Ramos (cell line): ENCODE measurements at regions not wholly inside any gene's neighbourhood (a gene's known extent, or its start where the extent isn't known, plus 50 kb on each side); places are given as distances from the start of the nearest gene placed in this dataset.

Source experiments
- in situ Hi-C: fragments of 300-500 bp; cut with MboI; formaldehyde crosslinking; loops from one replicate; pipeline ENCODE4 v1.14.3; 2022; ENCODE audit warnings: low sequenced_read_pairs; ENCODE audit not compliant: unreplicated experiment

DNA sequence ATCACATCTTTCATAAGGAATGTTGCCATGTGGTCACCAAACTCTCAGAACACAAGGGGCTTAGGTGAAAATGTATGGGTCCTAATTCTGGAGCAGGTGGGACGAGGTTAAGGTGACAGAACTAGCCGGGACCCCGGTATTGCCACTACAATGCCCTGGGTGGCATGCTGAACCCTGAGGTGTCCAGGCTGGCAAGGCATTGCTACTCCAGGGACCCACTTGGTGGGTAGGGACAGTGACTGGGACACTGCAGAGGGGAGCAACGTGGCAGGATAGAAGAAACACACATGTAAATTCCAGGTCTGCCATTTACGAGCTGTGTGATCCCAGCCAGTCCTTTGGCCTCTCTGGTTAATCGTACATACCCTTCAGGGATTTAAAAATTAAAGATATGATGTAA lies 206.9 kb upstream of the MVB12B start:
- in situ Hi-C loops = no loop called here

GRCh38 chr9:126122901-126123616 lies 203.6 kb upstream of the MVB12B start:
- in situ Hi-C loops = no loop called here

- in situ Hi-C loops = no loop called here
Measured at GRCh38 chr9:126123927-126124326, 202.7 kb upstream of the MVB12B start.

DNA sequence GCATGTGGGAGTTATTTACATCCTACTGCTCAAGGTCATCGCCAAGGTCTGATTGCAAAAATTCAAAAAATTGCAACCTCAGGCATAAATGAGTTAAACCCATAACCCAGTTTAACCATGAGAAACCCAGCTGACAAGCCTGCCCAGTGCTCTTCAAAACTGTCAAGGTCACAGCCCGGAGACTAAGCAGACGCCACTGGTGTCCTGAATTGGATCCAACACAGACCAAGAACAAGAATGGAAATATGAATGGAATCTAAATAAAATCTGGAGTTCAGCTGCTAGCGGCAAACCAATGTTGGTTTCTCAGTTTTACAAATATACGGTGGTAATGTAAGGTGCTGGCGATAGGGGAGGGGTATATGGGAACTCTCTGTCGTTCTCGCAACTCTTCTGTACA lies 201.5 kb upstream of the MVB12B start:
- in situ Hi-C loops = no loop called here

- in situ Hi-C loops = no loop called here
Measured at GRCh38 chr9:126125577-126125976, 201.1 kb upstream of the MVB12B start.

DNA sequence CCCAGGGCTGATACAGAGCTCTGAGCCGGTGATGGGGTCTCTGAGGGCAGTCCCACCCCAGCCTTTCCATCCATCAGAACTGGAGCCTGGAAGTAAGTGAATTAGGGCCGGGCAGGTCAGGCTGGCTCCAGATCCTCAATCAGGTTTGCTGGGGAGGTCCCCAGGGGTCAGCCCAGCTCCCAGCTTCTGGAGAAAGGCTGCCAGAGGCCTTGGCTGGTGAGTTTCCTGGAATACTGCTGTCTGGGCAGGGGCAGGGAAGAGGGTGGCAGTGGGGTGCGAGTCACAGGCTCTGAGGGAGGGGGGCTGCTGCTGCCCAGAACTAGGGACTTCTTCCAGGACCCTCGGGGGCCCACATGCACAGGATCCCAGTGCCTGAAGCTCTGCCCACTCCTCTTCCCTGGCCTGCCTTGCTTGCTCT lies 200.6 kb upstream of the MVB12B start:
- in situ Hi-C loops = no loop called here

DNA sequence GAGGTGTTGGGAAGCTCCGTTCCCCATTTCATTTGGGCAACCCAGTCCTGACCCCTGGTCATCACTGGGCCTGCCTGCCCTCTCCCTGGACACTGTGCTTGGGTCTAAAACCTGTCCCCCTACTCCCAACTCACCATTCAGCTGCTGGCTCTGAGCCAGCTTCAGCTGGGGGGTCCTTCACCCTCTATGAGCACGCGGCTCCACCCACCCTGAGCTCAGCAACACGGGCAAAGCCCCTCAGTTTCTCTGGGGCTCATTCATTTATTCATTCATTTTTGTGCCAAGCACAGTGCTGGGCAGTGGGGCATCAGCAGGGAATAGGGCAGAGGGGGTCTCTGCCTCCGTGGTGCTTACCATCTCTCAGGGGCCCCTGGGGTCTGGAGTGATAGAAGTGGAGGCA lies 199.8 kb upstream of the MVB12B start:
- in situ Hi-C loops = no loop called here

GRCh38 chr9:126127591-126127990 lies 199.0 kb upstream of the MVB12B start:
- in situ Hi-C loops = no loop called here

GRCh38 chr9:126128494-126129142 lies 198.0 kb upstream of the MVB12B start:
- in situ Hi-C loops = no loop called here

DNA sequence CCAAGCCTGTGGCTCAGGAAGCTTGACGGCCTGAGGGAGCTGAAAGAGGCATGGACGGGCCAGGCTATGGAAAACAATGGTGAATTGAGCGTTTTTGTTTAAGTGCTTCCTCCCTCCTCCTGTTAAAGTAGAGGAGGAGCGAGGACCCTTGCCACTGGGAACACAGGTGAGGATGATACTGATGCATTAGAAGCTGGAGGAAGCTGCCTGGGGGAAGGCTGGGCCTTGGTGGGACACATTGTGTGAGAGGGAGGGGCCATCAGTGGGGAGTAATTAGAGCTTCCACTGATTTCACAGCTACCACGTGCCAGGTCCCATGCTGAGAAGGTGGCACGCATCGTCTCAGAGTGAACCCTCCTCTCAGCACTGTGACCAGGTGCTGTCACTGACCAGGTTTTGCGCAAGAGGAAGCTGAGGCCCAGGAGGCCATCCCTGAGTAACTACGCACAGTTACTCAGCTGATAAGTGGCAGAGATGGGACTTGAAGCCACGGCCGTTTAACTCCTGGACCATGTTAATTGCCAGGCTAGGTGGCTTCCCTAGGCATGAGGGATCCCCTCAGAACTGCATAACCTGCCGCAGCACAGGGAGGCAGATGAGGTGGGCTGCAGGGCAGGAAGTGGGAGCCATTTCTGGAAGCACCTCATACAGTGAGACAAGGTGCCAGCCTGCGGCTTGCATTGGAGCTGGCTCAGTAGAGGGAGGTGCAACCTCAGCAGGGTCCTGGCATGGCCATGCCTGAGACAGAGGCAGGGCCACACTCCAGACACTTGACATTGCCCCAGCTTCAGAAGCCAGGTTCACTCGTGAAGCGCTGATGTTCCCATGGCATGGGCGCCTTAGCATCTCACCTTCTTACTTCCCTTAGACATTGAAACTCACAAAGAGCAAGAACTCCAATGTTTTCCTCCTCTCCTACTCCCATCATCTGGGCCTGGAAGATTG lies 195.3 kb upstream of the MVB12B start:
- in situ Hi-C loops = no loop called here

- in situ Hi-C loops = no loop called here
Measured at GRCh38 chr9:126132746-126133145, 193.9 kb upstream of the MVB12B start.

GRCh38 chr9:126144196-126144595 lies 182.4 kb upstream of the MVB12B start:
- in situ Hi-C loops = no loop called here

DNA sequence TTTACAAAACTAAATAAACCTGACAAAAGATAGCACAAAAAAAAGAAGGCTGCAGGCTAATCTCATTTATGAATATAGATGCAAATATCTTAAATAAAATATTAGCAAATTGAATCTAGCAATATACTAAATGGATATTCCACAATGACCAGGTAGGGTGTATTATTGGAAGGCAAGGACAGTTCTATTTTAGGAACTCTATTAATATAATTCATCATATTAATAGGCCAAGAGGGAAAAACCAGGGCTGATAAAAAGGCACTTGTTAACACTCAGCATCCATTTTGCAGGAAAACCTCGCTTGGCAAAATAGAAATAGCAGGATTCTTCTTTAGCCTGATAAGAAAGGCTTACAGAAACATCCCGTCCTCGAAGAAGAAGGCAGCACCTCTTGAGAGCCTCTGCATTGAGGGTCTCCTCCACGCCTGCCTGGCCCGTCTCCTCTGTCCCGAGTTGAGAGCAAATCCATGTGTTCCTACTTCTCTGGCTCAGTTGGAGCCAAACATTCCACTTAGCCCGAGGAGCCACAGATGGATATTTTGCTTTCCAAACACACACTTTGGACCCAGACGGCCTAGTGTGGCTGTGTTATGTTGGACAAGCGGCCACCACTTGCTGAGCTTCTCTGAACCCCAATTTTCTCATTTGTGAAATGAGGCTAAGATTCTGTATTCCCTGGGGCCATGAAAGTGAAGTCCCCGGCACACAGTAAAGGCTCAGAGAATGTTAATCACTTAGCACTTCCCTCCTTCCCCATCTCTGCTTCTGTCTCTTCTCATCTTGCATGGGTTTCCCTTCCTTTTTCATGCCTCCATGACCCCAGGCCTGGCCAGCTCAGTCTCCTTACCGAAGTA lies 181.8 kb upstream of the MVB12B start:
- in situ Hi-C loops = no loop called here

DNA sequence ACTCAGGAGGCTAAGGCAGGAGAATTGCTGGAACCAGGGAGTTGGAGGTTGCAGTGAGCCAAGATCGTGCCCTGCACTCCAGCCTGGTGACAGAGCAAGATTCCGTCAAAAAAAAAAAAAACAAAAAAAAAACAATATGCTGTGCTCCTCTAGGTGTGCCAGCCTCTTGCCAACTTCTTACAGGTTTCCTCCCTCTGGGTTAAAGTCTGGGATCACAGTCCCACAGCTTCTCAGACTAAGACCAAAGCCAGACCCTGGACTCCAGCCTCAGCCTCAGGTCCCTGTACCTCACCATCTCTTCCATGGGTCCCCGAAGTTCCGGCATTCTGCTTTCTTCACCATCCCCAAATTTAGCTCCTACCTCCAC lies 180.8 kb upstream of the MVB12B start:
- in situ Hi-C loops = no loop called here

GRCh38 chr9:126146254-126147145 lies 180.1 kb upstream of the MVB12B start:
- in situ Hi-C loops = no loop called here

- in situ Hi-C loops = no loop called here
Measured at GRCh38 chr9:126147186-126147935, 179.3 kb upstream of the MVB12B start.

DNA sequence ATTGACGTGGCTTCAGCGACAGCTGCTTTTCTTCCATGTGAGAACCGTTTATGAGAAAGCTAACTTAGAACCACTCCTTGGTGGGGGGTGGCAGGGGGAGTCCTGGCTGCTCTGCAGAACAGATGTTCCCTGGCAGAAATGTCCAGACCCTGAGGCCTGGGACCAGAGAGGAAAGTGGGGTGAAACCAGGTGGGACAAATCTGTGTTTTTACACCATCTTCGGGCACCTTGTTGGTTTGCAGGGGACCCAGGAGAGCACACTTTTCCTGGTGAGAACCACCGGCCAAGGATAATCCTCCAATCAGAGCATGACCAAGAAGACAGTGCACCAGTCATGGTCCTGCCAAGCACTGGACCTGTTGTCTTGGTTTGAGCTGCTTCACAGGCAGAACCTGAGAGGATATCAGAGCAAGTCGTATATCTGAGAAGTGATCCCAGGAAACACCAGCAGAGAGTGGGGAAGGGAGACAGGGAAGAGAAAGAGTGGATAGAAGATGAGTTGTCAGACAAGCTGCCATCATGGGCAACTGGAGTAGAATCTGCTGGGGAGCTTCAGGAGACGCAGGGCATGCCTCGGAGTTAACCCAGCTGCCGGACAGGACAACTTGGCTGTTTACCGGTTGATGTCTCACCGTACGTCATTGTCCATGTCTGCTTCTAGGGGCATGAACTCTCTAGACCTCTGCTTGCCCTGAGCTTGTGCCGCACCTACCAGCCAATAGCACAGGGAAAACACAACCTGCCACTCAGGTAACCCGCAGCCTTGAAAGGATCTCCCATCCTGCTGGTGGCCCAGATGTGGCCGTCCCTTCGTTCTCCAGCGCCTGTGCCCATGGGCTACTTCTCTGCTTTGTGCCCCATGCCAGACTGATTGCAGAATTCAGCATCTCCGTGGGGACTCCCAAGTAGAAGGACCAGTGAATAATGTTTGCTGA lies 178.4 kb upstream of the MVB12B start:
- in situ Hi-C loops = no loop called here
